Neuronal stem cell (in vitro differentiated cells): ENCODE measurements at regions not wholly inside any gene's neighbourhood (a gene's known extent, or its start where the extent isn't known, plus 50 kb on each side); places are given as distances from the start of the nearest gene placed in this dataset.

Experiments
- DNase-seq: peaks from one replicate; pipeline ENCODE4 v3.0.0-alpha.2; 2013; ENCODE audit warnings: low spot score
- H2AFZ ChIP-seq: one replicate; pipeline ENCODE4 v1.6.1; 2013; ENCODE audit warnings: mild to moderate bottlenecking, low read length, inconsistent platforms
- H2AK5ac ChIP-seq: 2 replicates; pipeline ENCODE4 v1.6.1; 2013; ENCODE audit warnings: low read depth, mild to moderate bottlenecking, inconsistent platforms, low read length, moderate library complexity, mixed read lengths
- H2BK120ac ChIP-seq: 2 replicates; pipeline ENCODE4 v1.6.1; 2013; ENCODE audit warnings: low read depth, mild to moderate bottlenecking, inconsistent platforms, low read length, moderate library complexity, mixed read lengths
- H2BK12ac ChIP-seq: one replicate; pipeline ENCODE4 v1.6.1; 2013; ENCODE audit warnings: low read length, inconsistent platforms
- H2BK15ac ChIP-seq: 2 replicates; pipeline ENCODE4 v1.6.1; 2013; ENCODE audit warnings: mild to moderate bottlenecking, low read length, inconsistent platforms, mixed read lengths
- H2BK5ac ChIP-seq: one replicate; pipeline ENCODE4 v1.6.1; 2013; ENCODE audit warnings: inconsistent platforms, mild to moderate bottlenecking, low read length, moderate library complexity
- H3K14ac ChIP-seq: one replicate; pipeline ENCODE4 v1.6.1; 2013; ENCODE audit warnings: low read length, inconsistent platforms
- H3K18ac ChIP-seq: 2 replicates; pipeline ENCODE4 v1.6.1; 2013; ENCODE audit warnings: low read length, inconsistent platforms
- H3K23ac ChIP-seq: 2 replicates; pipeline ENCODE4 v1.6.1; 2013; ENCODE audit warnings: low read depth, mild to moderate bottlenecking, mixed read lengths, low read length, inconsistent platforms; ENCODE audit not compliant: poor library complexity
- H3K27ac ChIP-seq: replicated peaks from 3 replicates; pipeline ENCODE4 v1.5.1; 2013; ENCODE audit warnings: low read length, inconsistent platforms
- H3K27me3 ChIP-seq, 3 experiments: 2 replicates each; pipeline ENCODE4 v1.6.1; 2013; ENCODE audit warnings: low read length in 3 of 3, mild to moderate bottlenecking in 2 of 3, inconsistent platforms in 1 of 3, low read depth in 1 of 3, mixed read lengths in 1 of 3, moderate library complexity in 1 of 3; ENCODE audit not compliant: control insufficient read depth in 3 of 3, insufficient read depth in 3 of 3
- H3K36me3 ChIP-seq, 2 donors: replicated peaks in 1 of 2; 2 replicates each; pipeline ENCODE4 v1.6.1; 2013; ENCODE audit warnings: low read length in 2 of 2; ENCODE audit not compliant: control insufficient read depth in 2 of 2, insufficient read depth in 2 of 2
- H3K4ac ChIP-seq: 2 replicates; pipeline ENCODE4 v1.6.1; 2013; ENCODE audit warnings: inconsistent platforms, mild to moderate bottlenecking, low read length, moderate library complexity
- H3K4me1 ChIP-seq, 2 donors: 1 replicate in 1 of 2; 2 replicates in 1 of 2; pipeline ENCODE4 v1.6.1; 2013; ENCODE audit warnings: low read length in 2 of 2, low read depth in 1 of 2; ENCODE audit not compliant: control insufficient read depth in 2 of 2, insufficient read depth in 1 of 2
- H3K4me2 ChIP-seq: one replicate; pipeline ENCODE4 v1.6.1; 2013; ENCODE audit warnings: mild to moderate bottlenecking, low read length, inconsistent platforms; ENCODE audit not compliant: insufficient read depth, poor library complexity, severe bottlenecking
- H3K4me3 ChIP-seq, 2 donors: 2 replicates each; pipeline ENCODE4 v1.5.1; 2013; ENCODE audit warnings: low read length in 2 of 2, mild to moderate bottlenecking in 2 of 2, inconsistent platforms in 1 of 2, moderate library complexity in 1 of 2
- H3K79me1 ChIP-seq: one replicate; pipeline ENCODE4 v1.6.1; 2013; ENCODE audit warnings: low read depth, mild to moderate bottlenecking, inconsistent platforms, low read length, moderate library complexity
- H3K9ac ChIP-seq: one replicate; pipeline ENCODE4 v1.6.1; 2013; ENCODE audit warnings: mild to moderate bottlenecking, low read depth, low read length, inconsistent platforms; ENCODE audit not compliant: poor library complexity
- H3K9me3 ChIP-seq, 2 donors: replicated peaks in 1 of 2; 2 replicates each; pipeline versions ENCODE3 to v1.6.1; 2013; ENCODE audit warnings: low read length in 2 of 2, mild to moderate bottlenecking in 2 of 2, inconsistent platforms in 1 of 2, low read depth in 1 of 2, mixed read lengths in 1 of 2, moderate library complexity in 1 of 2; ENCODE audit not compliant: control insufficient read depth in 2 of 2, insufficient read depth in 1 of 2
- H4K8ac ChIP-seq: one replicate; pipeline ENCODE4 v1.6.1; 2013; ENCODE audit warnings: low read depth, mild to moderate bottlenecking, inconsistent platforms, low read length, moderate library complexity
- H4K91ac ChIP-seq: one replicate; pipeline ENCODE4 v1.6.1; 2013; ENCODE audit warnings: low read length, low read depth, mild to moderate bottlenecking, inconsistent platforms; ENCODE audit not compliant: poor library complexity
- WGBS, 2 donors: extraction: QIAGEN DNeasy Blood & Tissue Kit; methylation state at CpG; one replicate each; pipeline ENCODE4 v1.1.7; 2013; ENCODE audit warnings: missing lambda C conversion rate in 2 of 2, mixed read lengths in 1 of 2; ENCODE audit not compliant: insufficient read length in 2 of 2, insufficient replicate concordance in 1 of 2; ENCODE audit errors: extremely low coverage in 2 of 2; 5-methylcytosine and 5-hydroxymethylcytosine counted together

DNA sequence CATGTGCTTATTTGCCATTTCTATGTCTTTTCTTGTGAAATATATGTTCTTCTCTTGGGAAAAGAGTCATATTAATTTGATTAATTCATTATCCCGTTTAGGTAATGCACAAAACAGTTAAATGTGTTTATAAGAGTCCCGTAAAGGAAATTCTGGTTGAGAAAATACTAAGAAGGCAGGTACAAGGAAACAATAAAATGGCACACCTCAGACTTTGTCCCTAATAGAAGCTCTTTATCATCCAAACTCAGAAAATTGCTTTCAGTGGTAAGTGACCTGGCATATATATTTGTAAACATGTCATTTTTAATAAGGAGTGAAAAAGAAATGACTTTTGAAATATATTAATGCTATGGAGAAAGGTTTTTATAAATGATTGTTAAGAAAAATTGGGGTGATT is 540.5 kb upstream of the CITED2 start:
- H3K18ac ChIP-seq, result no peak overlapping the region
- peaks cover 9 to 15% of the 10 kb centered on the region in 2 donors for H3K4me1 ChIP-seq
- H3K27ac ChIP-seq, result no peak overlapping the region
- no peak overlapping the region for H4K8ac ChIP-seq
- H3K9me3 ChIP-seq, result peaks cover 0 to 7% of the 10 kb centered on the region in 2 donors
- H3K4me2 ChIP-seq, result no peak overlapping the region
- no peak overlapping the region for H2AFZ ChIP-seq
- no peak overlapping the region for H3K23ac ChIP-seq
- no peak overlapping the region for H2BK5ac ChIP-seq
- no peak overlapping the region for H2AK5ac ChIP-seq
- H3K14ac ChIP-seq, result no peak overlapping the region
- no peak overlapping the region for H3K4me3 ChIP-seq
- H3K27me3 ChIP-seq, result no peaks in the 10 kb centered on the region
- no CpG with 5 or more reads among the region's 2 CpGs for WGBS, 2 donors
- no peak for DNase-seq
- peaks cover 0 to 2% of the 10 kb centered on the region in 2 donors for H3K36me3 ChIP-seq
- H3K9ac ChIP-seq, result no peak overlapping the region
- no peak overlapping the region for H2BK12ac ChIP-seq
- H3K79me1 ChIP-seq, result no peaks in the 10 kb centered on the region
- no peak overlapping the region for H4K91ac ChIP-seq
- H2BK15ac ChIP-seq, result no peak overlapping the region
- no peak overlapping the region for H3K4ac ChIP-seq
- no peak overlapping the region for H2BK120ac ChIP-seq

DNA sequence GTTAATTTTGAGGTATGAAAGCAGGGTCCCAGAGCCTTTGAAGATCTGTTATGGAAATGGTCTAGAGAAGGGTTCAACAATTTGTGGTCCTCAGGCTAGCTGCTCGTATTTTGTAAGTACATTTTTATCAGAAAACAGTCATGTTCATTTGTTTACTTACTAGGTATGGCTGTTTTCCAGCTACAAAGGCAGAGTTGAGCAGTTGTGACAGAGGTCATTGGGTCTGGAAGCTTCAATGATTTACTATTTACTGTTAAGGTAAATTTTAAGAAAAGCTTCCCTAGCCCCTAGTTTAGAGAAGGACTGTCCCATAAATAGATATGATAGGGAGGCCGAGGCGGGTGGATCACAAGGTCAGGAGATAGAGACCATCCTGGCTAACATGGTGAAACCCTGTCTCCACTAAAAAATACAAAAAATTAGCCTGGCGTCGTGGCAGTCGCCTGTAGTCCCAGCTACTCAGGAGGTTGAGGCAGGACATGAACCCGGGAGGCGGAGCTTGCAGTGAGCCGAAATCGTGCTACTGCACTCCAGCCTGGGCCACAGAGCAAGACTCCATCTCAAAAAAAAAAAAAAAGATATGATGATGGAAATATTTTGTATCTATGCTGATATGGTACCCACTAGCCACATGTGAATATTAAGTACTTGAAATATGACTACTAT is 538.4 kb upstream of the CITED2 start:
- no peak overlapping the region for H3K14ac ChIP-seq
- no peak overlapping the region for H3K4me2 ChIP-seq
- peaks cover 0 to 2% of the 10 kb centered on the region in 2 donors for H3K36me3 ChIP-seq
- H3K27ac ChIP-seq, result no peak overlapping the region
- no peak overlapping the region for H2BK120ac ChIP-seq
- no peak overlapping the region for H3K9ac ChIP-seq
- no peak overlapping the region for H3K23ac ChIP-seq
- no peaks in the 10 kb centered on the region for H3K79me1 ChIP-seq
- H2AFZ ChIP-seq, result no peak overlapping the region
- no peaks in the 10 kb centered on the region for H3K27me3 ChIP-seq
- no peak overlapping the region for H4K8ac ChIP-seq
- H2BK15ac ChIP-seq, result no peak overlapping the region
- H3K4me1 ChIP-seq, result peaks cover 0 to 2% of the 10 kb centered on the region in 2 donors
- H3K4ac ChIP-seq, result no peak overlapping the region
- DNase-seq, result no peak
- H4K91ac ChIP-seq, result no peak overlapping the region
- H2BK12ac ChIP-seq, result no peak overlapping the region
- peaks cover 0 to 7% of the 10 kb centered on the region in 2 donors for H3K9me3 ChIP-seq
- H2BK5ac ChIP-seq, result no peak overlapping the region
- WGBS, 2 donors, result no CpG with 5 or more reads among the region's 10 CpGs
- H2AK5ac ChIP-seq, result no peak overlapping the region
- no peak overlapping the region for H3K18ac ChIP-seq
- no peak overlapping the region for H3K4me3 ChIP-seq

DNA sequence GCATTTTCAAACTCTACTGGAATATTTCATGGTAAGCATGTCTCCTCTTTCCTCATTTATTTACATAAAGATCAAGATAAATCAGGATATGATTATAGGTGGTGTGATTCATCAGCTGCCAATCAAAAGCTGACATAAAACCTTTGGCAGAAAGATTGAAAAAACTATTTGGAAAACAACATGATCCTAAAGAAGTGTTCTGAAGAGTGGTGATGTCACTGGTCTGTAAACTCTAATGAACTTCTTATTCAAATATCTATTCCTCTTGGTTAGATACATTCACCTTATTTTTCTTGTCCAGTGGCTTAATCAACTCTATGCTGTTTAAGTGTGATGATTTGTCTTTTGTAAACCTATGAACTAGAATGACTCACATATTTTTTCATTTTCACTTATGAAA is 535.5 kb upstream of the CITED2 start:
- H2BK12ac ChIP-seq, result no peak overlapping the region

DNA sequence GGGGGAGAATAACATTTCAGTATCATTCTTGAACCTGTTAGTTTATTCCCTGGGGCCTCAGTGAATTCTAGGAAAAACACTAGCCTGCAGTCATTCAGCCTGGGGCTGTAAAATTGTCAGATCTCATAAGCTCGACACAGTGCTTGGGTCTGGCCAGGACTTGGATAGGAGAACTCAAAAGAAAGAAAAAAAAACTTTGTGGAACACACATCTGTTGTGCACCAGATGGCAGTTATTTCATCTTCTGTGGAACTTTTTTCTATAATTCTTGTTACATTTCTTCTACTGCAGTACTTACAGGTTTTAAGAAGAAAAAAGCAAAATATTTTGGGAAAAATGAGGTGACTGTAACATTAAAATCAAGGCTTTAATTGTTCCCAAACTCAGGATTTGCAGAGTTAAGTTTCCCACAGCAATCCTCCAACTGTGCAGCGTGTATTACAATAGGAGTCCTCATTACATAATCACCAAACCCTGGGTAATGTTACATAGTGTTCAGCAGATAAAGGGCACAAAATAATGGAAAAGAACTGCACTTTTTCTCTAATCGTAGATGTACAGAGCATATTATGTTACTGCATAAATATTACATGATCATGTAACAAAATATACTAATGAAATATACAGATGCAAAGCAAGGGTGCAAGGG is 531.1 kb upstream of the CITED2 start:
- Histone ChIP-seq H2AFZ (peak overlapping the region; percentile 54), H2BK120ac (no peak overlapping the region), H3K27me3 (no peaks in the 10 kb centered on the region), H3K4ac (no peak overlapping the region), H3K9ac (no peak overlapping the region), H3K27ac (no peak overlapping the region), H3K4me2 (no peak overlapping the region), H2AK5ac (no peak overlapping the region), H2BK12ac (no peak overlapping the region), H3K14ac (no peak overlapping the region), H3K36me3 (no peaks in the 10 kb centered on the region), H2BK5ac (no peak overlapping the region), H3K4me1 (peaks cover 1 to 17% of the 10 kb centered on the region in 2 donors), H4K8ac (no peak overlapping the region), H3K18ac (no peak overlapping the region), H3K23ac (no peak overlapping the region), H3K79me1 (no peaks in the 10 kb centered on the region), H4K91ac (no peak overlapping the region), H3K9me3 (peaks cover 0 to 2% of the 10 kb centered on the region in 2 donors), H3K4me3 (no peak overlapping the region), H2BK15ac (no peak overlapping the region)
- no CpG with 5 or more reads among the region's 3 CpGs for WGBS, 2 donors
- no peak for DNase-seq

More for the DNA sequence above, 535.5 kb upstream of the CITED2 start:
- Histone ChIP-seq H2BK5ac (no peak overlapping the region), H3K4ac (no peak overlapping the region), H3K9ac (no peak overlapping the region), H2BK120ac (no peak overlapping the region), H3K36me3 (peaks cover 0 to 2% of the 10 kb centered on the region in 2 donors), H3K79me1 (no peaks in the 10 kb centered on the region), H4K91ac (no peak overlapping the region), H2AK5ac (no peak overlapping the region), H3K23ac (no peak overlapping the region), H3K4me3 (no peak overlapping the region), H3K27ac (no peak overlapping the region), H3K14ac (no peak overlapping the region), H4K8ac (no peak overlapping the region), H3K9me3 (peaks cover 0 to 7% of the 10 kb centered on the region in 2 donors), H2BK15ac (no peak overlapping the region), H3K18ac (no peak overlapping the region), H3K4me1 (peaks cover 1 to 16% of the 10 kb centered on the region in 2 donors), H3K4me2 (no peak overlapping the region), H3K27me3 (no peaks in the 10 kb centered on the region), H2AFZ (no peak overlapping the region)
- no peak for DNase-seq
